ENCODE measurements at regions not wholly inside any gene's neighbourhood (a gene's known extent, or its start where the extent isn't known, plus 50 kb on each side); places are given as distances from the start of the nearest gene placed in this dataset.

GRCh38 chr22:47398921-47399790, 636.7 kb downstream of the TBC1D22A start:
- no peak overlapping the region for H3K4me3 ChIP-seq
- TF ChIP-seq CTCF (IDR thresholded peaks at IDR 0.05) = no peak
- no peaks in the 10 kb centered on the region for H3K9me3 ChIP-seq
- no peaks in the 10 kb centered on the region for H3K36me3 ChIP-seq
- DNase-seq (ENCODE audit: low spot score) = no peak
- H3K27ac ChIP-seq = no peak overlapping the region
- H3K4me1 ChIP-seq = no peaks in the 10 kb centered on the region
- no peaks in the 10 kb centered on the region for H3K27me3 ChIP-seq

GRCh38 chr22:47398491-47398890, 636.0 kb downstream of the TBC1D22A start:
- Histone ChIP-seq H3K36me3 (no peaks in the 10 kb centered on the region), H3K27me3 (no peaks in the 10 kb centered on the region)
- no peak for TF ChIP-seq CTCF (IDR thresholded peaks at IDR 0.05)

GRCh38 chr22:47397673-47398072, 635.2 kb downstream of the TBC1D22A start:
- Histone ChIP-seq H3K36me3 (no peaks in the 10 kb centered on the region), H3K27ac (no peak overlapping the region), H3K4me3 (no peak overlapping the region), H3K9me3 (no peaks in the 10 kb centered on the region), H3K27me3 (no peaks in the 10 kb centered on the region), H3K4me1 (no peaks in the 10 kb centered on the region)
- TF ChIP-seq CTCF (IDR thresholded peaks at IDR 0.05) = no peak
- no peak for DNase-seq (ENCODE audit: low spot score)

More at GRCh38 chr22:47398491-47398890, 636.0 kb downstream of the TBC1D22A start:
- Histone ChIP-seq H3K9me3 (no peaks in the 10 kb centered on the region), H3K4me1 (no peaks in the 10 kb centered on the region), H3K4me3 (no peak overlapping the region), H3K27ac (no peak overlapping the region)
- no peak for DNase-seq (ENCODE audit: low spot score)

GRCh38 chr22:47396515-47396914, 634.1 kb downstream of the TBC1D22A start:
- TF ChIP-seq CTCF (IDR thresholded peaks at IDR 0.05) = no peak
- Histone ChIP-seq H3K4me3 (no peak overlapping the region), H3K36me3 (no peaks in the 10 kb centered on the region), H3K27me3 (no peaks in the 10 kb centered on the region), H3K27ac (no peak overlapping the region), H3K9me3 (no peaks in the 10 kb centered on the region), H3K4me1 (no peaks in the 10 kb centered on the region)
- DNase-seq (ENCODE audit: low spot score) = no peak

- DNase-seq (ENCODE audit: low spot score) = no peak
- TF ChIP-seq CTCF (IDR thresholded peaks at IDR 0.05) = no peak
Observed at GRCh38 chr22:47396105-47396504, 633.7 kb downstream of the TBC1D22A start.

More at GRCh38 chr22:47396105-47396504, 633.7 kb downstream of the TBC1D22A start:
- H3K9me3 ChIP-seq = no peaks in the 10 kb centered on the region
- no peaks in the 10 kb centered on the region for H3K27me3 ChIP-seq
- H3K36me3 ChIP-seq = no peaks in the 10 kb centered on the region
- H3K4me3 ChIP-seq = no peak overlapping the region
- no peak overlapping the region for H3K27ac ChIP-seq
- no peaks in the 10 kb centered on the region for H3K4me1 ChIP-seq

Data from right atrium auricular region (tissue), 2 donors.